ENCODE measurements at regions not wholly inside any gene's neighbourhood (a gene's known extent, or its start where the extent isn't known, plus 50 kb on each side); places are given as distances from the start of the nearest gene placed in this dataset.

DNA sequence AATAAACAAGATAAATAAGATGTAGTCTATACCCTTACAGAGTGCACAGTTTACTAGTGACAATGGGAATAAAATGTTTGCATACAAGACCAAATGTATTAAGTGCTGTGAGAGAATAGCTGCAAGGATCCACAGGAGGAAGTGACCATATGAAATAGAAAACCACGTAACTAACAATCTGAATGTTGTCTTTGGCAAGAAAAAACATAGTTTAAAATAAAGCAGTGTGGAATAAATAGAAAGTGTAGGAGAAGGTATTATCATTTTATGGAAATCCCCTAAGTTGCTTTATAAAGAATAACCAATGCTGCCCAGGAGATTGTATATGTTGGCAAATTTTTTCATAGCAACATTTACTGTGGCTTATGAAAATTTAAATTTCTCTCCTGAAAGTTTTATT lies 116.1 kb downstream of the PCDH7 start:
- H3K4me1 ChIP-seq (replicated peaks) = no peaks in the 10 kb centered on the region
- 19% methylated on average over 1 of the region's 1 CpG for WGBS
- TF ChIP-seq POLR2AphosphoS5 (IDR thresholded peaks at IDR 0.05) = no peak
- TF ChIP-seq, protein P1, sequence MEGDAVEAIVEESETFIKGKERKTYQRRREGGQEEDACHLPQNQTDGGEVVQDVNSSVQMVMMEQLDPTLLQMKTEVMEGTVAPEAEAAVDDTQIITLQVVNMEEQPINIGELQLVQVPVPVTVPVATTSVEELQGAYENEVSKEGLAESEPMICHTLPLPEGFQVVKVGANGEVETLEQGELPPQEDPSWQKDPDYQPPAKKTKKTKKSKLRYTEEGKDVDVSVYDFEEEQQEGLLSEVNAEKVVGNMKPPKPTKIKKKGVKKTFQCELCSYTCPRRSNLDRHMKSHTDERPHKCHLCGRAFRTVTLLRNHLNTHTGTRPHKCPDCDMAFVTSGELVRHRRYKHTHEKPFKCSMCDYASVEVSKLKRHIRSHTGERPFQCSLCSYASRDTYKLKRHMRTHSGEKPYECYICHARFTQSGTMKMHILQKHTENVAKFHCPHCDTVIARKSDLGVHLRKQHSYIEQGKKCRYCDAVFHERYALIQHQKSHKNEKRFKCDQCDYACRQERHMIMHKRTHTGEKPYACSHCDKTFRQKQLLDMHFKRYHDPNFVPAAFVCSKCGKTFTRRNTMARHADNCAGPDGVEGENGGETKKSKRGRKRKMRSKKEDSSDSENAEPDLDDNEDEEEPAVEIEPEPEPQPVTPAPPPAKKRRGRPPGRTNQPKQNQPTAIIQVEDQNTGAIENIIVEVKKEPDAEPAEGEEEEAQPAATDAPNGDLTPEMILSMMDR (IDR thresholded peaks at IDR 0.05) = no peak
- no peak for TF ChIP-seq POLR2A (IDR thresholded peaks at IDR 0.05)

GRCh38 chr4:30837131-30837539 lies 117.0 kb downstream of the PCDH7 start:
- H3K27me3 ChIP-seq (replicated peaks; ENCODE audit: insufficient read depth) = no peaks in the 10 kb centered on the region
- H3K36me3 ChIP-seq = no peaks in the 10 kb centered on the region
- H3K4me3 ChIP-seq = no peak overlapping the region
- WGBS = 44% methylated on average over 2 of the region's 2 CpGs
- no peaks in the 10 kb centered on the region for H3K4me1 ChIP-seq (replicated peaks)
- TF ChIP-seq POLR2AphosphoS5 (IDR thresholded peaks at IDR 0.05) = no peak
- TF ChIP-seq, protein P1 (IDR thresholded peaks at IDR 0.05) = no peak
- DNase-seq (ENCODE audit: low spot score) = no peak
- no peaks in the 10 kb centered on the region for H3K9me3 ChIP-seq
- intact Hi-C loops (cut with DNase I) = no loop called here
- no peak overlapping the region for H3K27ac ChIP-seq

More for the DNA sequence above, 116.1 kb downstream of the PCDH7 start:
- H3K36me3 ChIP-seq = no peaks in the 10 kb centered on the region
- no peaks in the 10 kb centered on the region for H3K27me3 ChIP-seq (replicated peaks; ENCODE audit: insufficient read depth)
- H3K4me3 ChIP-seq = no peak overlapping the region
- no peaks in the 10 kb centered on the region for H3K9me3 ChIP-seq
- intact Hi-C loops (cut with DNase I) = no loop called here
- no peak overlapping the region for H3K27ac ChIP-seq
- no peak for DNase-seq (ENCODE audit: low spot score)

DNA sequence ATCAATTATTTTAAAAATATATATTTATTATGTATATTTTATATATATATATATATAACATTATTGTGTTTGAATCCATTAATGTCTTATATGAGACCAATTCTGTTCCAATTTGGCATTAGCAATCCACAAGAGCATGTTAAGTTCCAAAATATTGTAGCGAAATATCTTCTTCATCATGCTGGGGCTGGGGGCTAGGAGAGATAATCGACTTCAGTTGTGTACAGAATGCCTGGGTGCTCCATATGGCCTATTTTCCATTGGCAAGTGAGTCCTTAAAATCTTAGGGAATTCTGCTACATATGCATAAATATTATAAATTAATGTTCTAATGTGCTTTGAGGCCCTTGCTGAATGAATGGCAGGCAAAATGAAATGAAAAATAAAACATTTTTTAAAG lies 117.7 kb downstream of the PCDH7 start:
- no peaks in the 10 kb centered on the region for H3K4me1 ChIP-seq (replicated peaks)
- DNase-seq (ENCODE audit: low spot score) = no peak

DNA sequence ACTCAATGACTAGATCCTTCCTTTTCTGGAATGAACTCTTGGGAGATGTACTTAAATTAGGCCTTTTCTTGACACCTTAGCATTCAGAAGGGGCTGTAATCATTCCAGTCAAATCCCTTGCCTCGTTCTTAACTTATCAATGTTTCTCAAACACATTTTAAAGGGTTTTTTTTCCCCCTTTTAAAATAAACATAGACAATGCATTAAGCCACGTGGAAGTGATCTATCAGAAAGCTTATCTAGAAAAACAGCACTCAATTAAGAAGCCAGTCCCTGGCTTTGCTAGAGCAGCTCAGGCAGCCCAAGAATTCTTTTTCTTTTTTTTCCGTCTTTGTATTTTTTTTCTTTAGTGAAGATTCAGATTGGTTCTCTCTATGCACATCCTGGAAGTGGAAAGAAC lies 118.2 kb downstream of the PCDH7 start:
- H3K4me1 ChIP-seq (replicated peaks) = no peaks in the 10 kb centered on the region
- H3K27me3 ChIP-seq (replicated peaks; ENCODE audit: insufficient read depth) = no peaks in the 10 kb centered on the region
- TF ChIP-seq POLR2A (IDR thresholded peaks at IDR 0.05) = no peak
- TF ChIP-seq POLR2AphosphoS5 (IDR thresholded peaks at IDR 0.05) = no peak
- TF ChIP-seq, protein P1 (IDR thresholded peaks at IDR 0.05) = no peak
- no peak for DNase-seq (ENCODE audit: low spot score)
- no peak overlapping the region for H3K4me3 ChIP-seq
- intact Hi-C loops (cut with DNase I) = no loop called here
- no peaks in the 10 kb centered on the region for H3K36me3 ChIP-seq
- WGBS = 74% methylated on average over 3 of the region's 3 CpGs
- no peak overlapping the region for H3K27ac ChIP-seq
- H3K9me3 ChIP-seq = no peaks in the 10 kb centered on the region

More for the DNA sequence above, 117.7 kb downstream of the PCDH7 start:
- intact Hi-C loops (cut with DNase I) = no loop called here
- 85% methylated on average over 2 of the region's 2 CpGs for WGBS
- no peak overlapping the region for H3K27ac ChIP-seq
- H3K4me3 ChIP-seq = no peak overlapping the region
- no peaks in the 10 kb centered on the region for H3K9me3 ChIP-seq
- H3K27me3 ChIP-seq (replicated peaks; ENCODE audit: insufficient read depth) = no peaks in the 10 kb centered on the region
- no peaks in the 10 kb centered on the region for H3K36me3 ChIP-seq
- TF ChIP-seq, protein P1 (IDR thresholded peaks at IDR 0.05) = no peak
- TF ChIP-seq POLR2A (IDR thresholded peaks at IDR 0.05) = no peak
- TF ChIP-seq POLR2AphosphoS5 (IDR thresholded peaks at IDR 0.05) = no peak

- 52% methylated on average over 6 of the region's 6 CpGs for WGBS
- H3K27me3 ChIP-seq (replicated peaks; ENCODE audit: insufficient read depth) = no peaks in the 10 kb centered on the region
- H3K27ac ChIP-seq = no peak overlapping the region
- H3K9me3 ChIP-seq = no peaks in the 10 kb centered on the region
- no peak for DNase-seq (ENCODE audit: low spot score)
- no peaks in the 10 kb centered on the region for H3K4me1 ChIP-seq (replicated peaks)
- intact Hi-C loops (cut with DNase I) = no loop called here
- TF ChIP-seq, protein P1 (IDR thresholded peaks at IDR 0.05) = no peak
- TF ChIP-seq POLR2A (IDR thresholded peaks at IDR 0.05) = no peak
- no peak for TF ChIP-seq POLR2AphosphoS5 (IDR thresholded peaks at IDR 0.05)
- H3K4me3 ChIP-seq = no peak overlapping the region
- no peaks in the 10 kb centered on the region for H3K36me3 ChIP-seq
These were observed 119.7 kb downstream of the PCDH7 start for GRCh38 chr4:30839583-30840520.
